B cell (primary cell): ENCODE measurements at regions not wholly inside any gene's neighbourhood (a gene's known extent, or its start where the extent isn't known, plus 50 kb on each side); places are given as distances from the start of the nearest gene placed in this dataset.
A peak's percentile ranks its signal among the peaks of the same experiment; 100 is the strongest.

Experiments
- ATAC-seq: fragments of 200-7000 bp; cut with Tn5 transposase; one replicate; pipeline ENCODE4 v1.10.0; 2021; ENCODE audit warnings: low read depth, mild to moderate bottlenecking, moderate number of reproducible peaks, moderate library complexity
- CTCF ChIA-PET: fragments of 350-600 bp; sonication (Branson Sonifier 250); formaldehyde crosslinking; loops from one replicate; lab custom pipeline; 2021; ENCODE audit warnings: antibody characterized with exemption, inconsistent platforms; lab: Charles Lee
- POLR2A ChIA-PET: fragments of 350-600 bp; sonication (Branson Sonifier 250); formaldehyde crosslinking; loops from one replicate; lab custom pipeline; 2021; ENCODE audit warnings: antibody characterized with exemption; lab: Charles Lee
- DNase-seq: peaks from one replicate; pipeline ENCODE4 v3.0.0; 2013
- H2AFZ ChIP-seq: 2 replicates; pipeline ENCODE4 v1.6.1; 2012; ENCODE audit warnings: mild to moderate bottlenecking, low read depth, low read length; ENCODE audit not compliant: insufficient read depth, poor library complexity, severe bottlenecking
- H3K27ac ChIP-seq, 2 donors: 1 replicate in 1 of 2; 2 replicates in 1 of 2; pipeline ENCODE4 v1.5.1; 2012 to 2013; ENCODE audit warnings: low read length in 2 of 2, mild to moderate bottlenecking in 2 of 2, moderate library complexity in 1 of 2
- H3K27me3 ChIP-seq, 4 experiments: fragments of 200-600 bp in 1 of 4; sonication (generic) in 1 of 4; replicated peaks in 1 of 4; 1 replicate in 2 of 4; 2 replicates in 2 of 4; pipeline versions ENCODE4 v1.6.1 to v1.7.0; 2013 to 2016; ENCODE audit warnings: low read length in 3 of 4, mild to moderate bottlenecking in 2 of 4, mixed read lengths in 1 of 4, moderate library complexity in 1 of 4; ENCODE audit not compliant: insufficient read depth in 4 of 4, control insufficient read depth in 3 of 4; ENCODE audit errors: control extremely low read depth in 1 of 4
- H3K36me3 ChIP-seq, 2 experiments: replicated peaks in 1 of 2; 1 replicate in 1 of 2; 2 replicates in 1 of 2; pipeline versions ENCODE4 v1.6.1 to v1.7.1; 2013; ENCODE audit warnings: low read length in 1 of 2; ENCODE audit not compliant: insufficient read depth in 2 of 2, control insufficient read depth in 1 of 2; ENCODE audit errors: control extremely low read depth in 1 of 2, extremely low read depth in 1 of 2
- H3K4me1 ChIP-seq, 2 donors: fragments of 200-600 bp in 1 of 2; sonication (generic) in 1 of 2; 1 replicate in 1 of 2; 2 replicates in 1 of 2; pipeline versions ENCODE4 v1.5.1 to v1.6.1; 2013 to 2017; ENCODE audit warnings: low read length in 2 of 2; ENCODE audit not compliant: control insufficient read depth in 2 of 2, insufficient read depth in 2 of 2
- H3K4me2 ChIP-seq: replicated peaks from 2 replicates; pipeline ENCODE3; 2012; ENCODE audit warnings: mild to moderate bottlenecking, low read depth, low read length; ENCODE audit not compliant: poor library complexity, severe bottlenecking
- H3K4me3 ChIP-seq, 5 experiments: fragments of 200-600 bp in 1 of 5; sonication (generic) in 1 of 5; 1 replicate in 3 of 5; 2 replicates in 2 of 5; pipeline versions ENCODE4 v1.5.1 to v1.7.0; 2011 to 2016; ENCODE audit warnings: low read length in 4 of 5, mild to moderate bottlenecking in 4 of 5, low read depth in 2 of 5, control low read depth in 1 of 5, moderate library complexity in 1 of 5; ENCODE audit not compliant: insufficient read depth in 1 of 5; ENCODE audit errors: control extremely low read depth in 1 of 5, extremely low read depth in 1 of 5
- H3K79me2 ChIP-seq: fragments of 200-600 bp; sonication (generic); one replicate; pipeline ENCODE4 v1.6.0; 2016; ENCODE audit warnings: low read length; ENCODE audit not compliant: control insufficient read depth, insufficient read depth
- H3K9ac ChIP-seq: fragments of 200-600 bp; sonication (generic); 2 replicates; pipeline ENCODE4 v1.6.1; 2017; ENCODE audit warnings: mild to moderate bottlenecking, low read length, moderate library complexity
- H3K9me3 ChIP-seq, 3 donors: one replicate each; pipeline versions ENCODE4 v1.6.1 to v1.7.1; 2013; ENCODE audit warnings: low read length in 2 of 3; ENCODE audit not compliant: control insufficient read depth in 2 of 3, insufficient read depth in 1 of 3; ENCODE audit errors: control extremely low read depth in 1 of 3
- H4K20me1 ChIP-seq: 2 replicates; pipeline ENCODE4 v1.6.0; 2012; ENCODE audit warnings: mild to moderate bottlenecking, low read length; ENCODE audit not compliant: insufficient read depth, control insufficient read depth, poor library complexity, severe bottlenecking
- H3K27ac Mint-ChIP-seq: one replicate; pipeline ENCODE4 v1.8.0; 2021; ENCODE audit warnings: mixed read lengths
- H3K27me3 Mint-ChIP-seq: one replicate; pipeline ENCODE4 v1.8.0; 2021; ENCODE audit warnings: mixed read lengths
- H3K4me1 Mint-ChIP-seq: one replicate; pipeline ENCODE4 v1.8.0; 2021; ENCODE audit warnings: mixed read lengths
- H3K4me3 Mint-ChIP-seq: one replicate; pipeline ENCODE4 v1.8.0; 2021; ENCODE audit warnings: mixed read lengths
- H3K9me3 Mint-ChIP-seq: one replicate; pipeline ENCODE4 v1.8.0; 2022; ENCODE audit warnings: mixed read lengths; ENCODE audit not compliant: insufficient read depth
- CTCF ChIP-seq: fragments of 200-600 bp; IDR thresholded peaks from one replicate; pipeline ENCODE4 v1.8.0; 2022; ENCODE audit warnings: antibody characterized with exemption, mild to moderate bottlenecking
- EZH2 ChIP-seq: IDR thresholded peaks from 2 replicates; pipeline ENCODE4 v1.6.1; 2012; ENCODE audit warnings: borderline replicate concordance, low read depth, mild to moderate bottlenecking, moderate library complexity, low read length; ENCODE audit not compliant: insufficient read depth, poor library complexity, severe bottlenecking
- WGBS: methylation state at CpG from one replicate; pipeline ENCODE4 v1.1.5; 2013; ENCODE audit warnings: missing lambda C conversion rate; ENCODE audit not compliant: insufficient coverage; 5-methylcytosine and 5-hydroxymethylcytosine counted together
- intact Hi-C: fragments of 100-400 bp; cut with micrococcal nuclease; formaldehyde crosslinking; loops from one replicate; pipeline ENCODE4 v1.10.0; 2022

- Histone ChIP-seq H3K9me3 (no peaks in the 10 kb centered on the region), H3K4me1 (peaks cover 63 to 67% of the 10 kb centered on the region in 2 donors), H2AFZ (no peak overlapping the region), H3K4me3 (peak overlapping the region in 4 of 5 experiments; percentile 1 to 18 (median 8)), H3K27me3 (no peaks in the 10 kb centered on the region), H3K27ac (peak overlapping the region; percentile 67 to 89), H3K4me2 (peak overlapping the region; percentile 68), H3K9ac (peak overlapping the region; percentile 23), H3K79me2 (no peaks in the 10 kb centered on the region), H3K36me3 (no peaks in the 10 kb centered on the region), H4K20me1 (no peaks in the 10 kb centered on the region)
- Mint-ChIP-seq H3K4me1 (peaks cover 62% of the 10 kb centered on the region), H3K27me3 (no peaks in the 10 kb centered on the region), H3K27ac (peak overlapping the region; percentile 88), H3K9me3 (no peaks in the 10 kb centered on the region), H3K4me3 (peak overlapping the region; percentile 51)
- peak; percentile 52 for ATAC-seq
- intact Hi-C loops, result loop anchor here (1.0 kb wide), 1 partner anchor 9 kb away; no protein-coding TSS in a partner anchor
- TF ChIP-seq EZH2 (no peak), CTCF (no peak)
- CTCF ChIA-PET, result interaction anchor here (0.7 to 1.4 kb wide), 7 partner anchors 9 to 133 kb away, joined by 3 to 7 read pairs (median 3); no protein-coding TSS in a partner anchor
- WGBS, result 0% methylated on average over 2 of the region's 5 CpGs
- POLR2A ChIA-PET, result interaction anchor here (0.6 to 1.2 kb wide), 4 partner anchors 19 to 80 kb away, joined by 4 to 8 read pairs (median 6); partner anchors contain the start of gene ARID1B
- peak; percentile 79 for DNase-seq
Measured at GRCh38 chr6:156697225-156697830, 79.8 kb upstream of the ARID1B start.

- Histone ChIP-seq H3K9me3 (no peaks in the 10 kb centered on the region), H4K20me1 (no peaks in the 10 kb centered on the region), H2AFZ (no peak overlapping the region), H3K36me3 (no peaks in the 10 kb centered on the region), H3K9ac (no peak overlapping the region), H3K4me1 (peaks cover 64 to 70% of the 10 kb centered on the region in 2 donors), H3K79me2 (peaks cover 5% of the 10 kb centered on the region), H3K27me3 (no peaks in the 10 kb centered on the region), H3K4me3 (no peak overlapping the region), H3K4me2 (peak overlapping the region; percentile 26), H3K27ac (peak overlapping the region; percentile 35 to 63)
- Mint-ChIP-seq H3K27me3 (no peaks in the 10 kb centered on the region), H3K9me3 (no peaks in the 10 kb centered on the region), H3K4me3 (peak overlapping the region; percentile 50), H3K27ac (peak overlapping the region; percentile 89), H3K4me1 (peaks cover 64% of the 10 kb centered on the region)
- no peak for ATAC-seq
- TF ChIP-seq EZH2 (no peak), CTCF (no peak)
- POLR2A ChIA-PET, result no interaction called here
- WGBS, result 79% methylated on average over 6 of the region's 6 CpGs
- intact Hi-C loops, result no loop called here
- CTCF ChIA-PET, result interaction anchor here (0.7 kb wide), 1 partner anchor 20 kb away, joined by 4 read pairs; no protein-coding TSS in a partner anchor
- no peak for DNase-seq
Measured at GRCh38 chr6:156695742-156696141, 81.4 kb upstream of the ARID1B start.
